HFF-Myc (cell line): ENCODE measurements at regions not wholly inside any gene's neighbourhood (a gene's known extent, or its start where the extent isn't known, plus 50 kb on each side); places are given as distances from the start of the nearest gene placed in this dataset.

Experiments used
- DNase-seq: peaks from one replicate; pipeline ENCODE4 v3.0.0-alpha.2; 2011; ENCODE audit warnings: low read depth; ENCODE audit errors: extremely low read depth
- H3K4me3 ChIP-seq: replicated peaks from 2 replicates; pipeline ENCODE4 v1.5.1; 2011; ENCODE audit warnings: low read depth, mild to moderate bottlenecking, control low read depth, low read length
- CTCF ChIP-seq: IDR thresholded peaks from 2 replicates; pipeline ENCODE4 v1.5.1; 2012; ENCODE audit warnings: mild to moderate bottlenecking, low read depth, low read length, control low read depth; ENCODE audit errors: missing control alignments

- H3K4me3 ChIP-seq, result no peak overlapping the region
- TF ChIP-seq CTCF, result no peak
- no peak for DNase-seq
These were observed 841.0 kb upstream of the EEF2KMT start for GRCh38 chr16:5938607-5939006.

GRCh38 chr16:5932906-5933305 is 835.3 kb upstream of the EEF2KMT start:
- no peak overlapping the region for H3K4me3 ChIP-seq
- no peak for DNase-seq
- TF ChIP-seq CTCF, result no peak

- H3K4me3 ChIP-seq, result no peak overlapping the region
- DNase-seq, result no peak
- TF ChIP-seq CTCF, result no peak
These were observed 831.0 kb upstream of the EEF2KMT start for GRCh38 chr16:5928476-5929065.

- H3K4me3 ChIP-seq, result no peak overlapping the region
- no peak for DNase-seq
- no peak for TF ChIP-seq CTCF
These were observed 828.3 kb upstream of the EEF2KMT start for GRCh38 chr16:5925850-5926249.

- DNase-seq, result no peak
- H3K4me3 ChIP-seq, result no peak overlapping the region
- no peak for TF ChIP-seq CTCF
These were observed 825.1 kb upstream of the EEF2KMT start for GRCh38 chr16:5922686-5923085.

GRCh38 chr16:5918567-5919130 is 821.1 kb upstream of the EEF2KMT start:
- no peak for DNase-seq
- TF ChIP-seq CTCF, result no peak
- H3K4me3 ChIP-seq, result no peak overlapping the region
